Mesendoderm (in vitro differentiated cells): ENCODE measurements at regions not wholly inside any gene's neighbourhood (a gene's known extent, or its start where the extent isn't known, plus 50 kb on each side); places are given as distances from the start of the nearest gene placed in this dataset.

Experiments
- DNase-seq: peaks from one replicate; pipeline ENCODE4 v3.0.0; 2013
- H2AK5ac ChIP-seq: 2 replicates; pipeline ENCODE4 v1.6.1; 2013; ENCODE audit warnings: low read length, inconsistent platforms
- H2BK120ac ChIP-seq: 2 replicates; pipeline ENCODE4 v1.6.1; 2013; ENCODE audit warnings: low read depth, mild to moderate bottlenecking, low read length, moderate library complexity, mixed read lengths
- H2BK15ac ChIP-seq: replicated peaks from 2 replicates; pipeline ENCODE4 v1.6.1; 2013; ENCODE audit warnings: low read depth, mild to moderate bottlenecking, moderate library complexity
- H2BK5ac ChIP-seq: 2 replicates; pipeline ENCODE4 v1.6.1; 2013; ENCODE audit warnings: low read length, inconsistent platforms
- H3K18ac ChIP-seq: 2 replicates; pipeline ENCODE4 v1.6.1; 2013; ENCODE audit warnings: mild to moderate bottlenecking, low read length, mixed read lengths
- H3K23ac ChIP-seq: one replicate; pipeline ENCODE4 v1.6.1; 2013; ENCODE audit warnings: low read length
- H3K27ac ChIP-seq: 2 replicates; pipeline ENCODE4 v1.5.1; 2013; ENCODE audit warnings: low read depth, mild to moderate bottlenecking, inconsistent platforms, low read length, moderate library complexity
- H3K27me3 ChIP-seq: 2 replicates; pipeline ENCODE4 v1.6.1; 2013; ENCODE audit warnings: low read length, control low read depth, mild to moderate bottlenecking, inconsistent platforms; ENCODE audit not compliant: insufficient read depth, poor library complexity
- H3K36me3 ChIP-seq: 2 replicates; pipeline ENCODE4 v1.6.1; 2013; ENCODE audit warnings: low read length, inconsistent platforms; ENCODE audit not compliant: control insufficient read depth, insufficient read depth
- H3K4ac ChIP-seq: one replicate; pipeline ENCODE4 v1.6.1; 2013; ENCODE audit warnings: low read depth, mild to moderate bottlenecking, low read length, moderate library complexity
- H3K4me1 ChIP-seq: 2 replicates; pipeline ENCODE4 v1.6.1; 2013; ENCODE audit warnings: low read depth, low read length, inconsistent platforms; ENCODE audit not compliant: control insufficient read depth
- H3K4me2 ChIP-seq: 2 replicates; pipeline ENCODE4 v1.6.1; 2013; ENCODE audit warnings: low read length
- H3K4me3 ChIP-seq: 2 replicates; pipeline ENCODE4 v1.5.1; 2013; ENCODE audit warnings: mild to moderate bottlenecking, low read length
- H3K56ac ChIP-seq: one replicate; pipeline ENCODE4 v1.6.1; 2013; ENCODE audit warnings: low read length
- H3K79me1 ChIP-seq: 2 replicates; pipeline ENCODE4 v1.6.1; 2013; ENCODE audit warnings: low read length, inconsistent platforms
- H3K79me2 ChIP-seq: 2 replicates; pipeline ENCODE4 v1.6.1; 2013; ENCODE audit warnings: mild to moderate bottlenecking, low read length; ENCODE audit not compliant: control insufficient read depth, insufficient read depth
- H3K9ac ChIP-seq: 2 replicates; pipeline ENCODE4 v1.6.1; 2013; ENCODE audit warnings: low read length, inconsistent platforms
- H4K5ac ChIP-seq: one replicate; pipeline ENCODE4 v1.6.1; 2013; ENCODE audit warnings: low read length
- H4K8ac ChIP-seq: one replicate; pipeline ENCODE4 v1.6.1; 2013; ENCODE audit warnings: low read depth, mild to moderate bottlenecking, control low read depth, low read length, moderate library complexity
- WGBS: extraction: QIAGEN DNeasy Blood & Tissue Kit; methylation state at CpG from one replicate; pipeline ENCODE4 v1.1.7; 2013; ENCODE audit warnings: low lambda C conversion rate, missing lambda C conversion rate; ENCODE audit not compliant: insufficient coverage; ENCODE audit errors: extremely low coverage; 5-methylcytosine and 5-hydroxymethylcytosine counted together

DNA sequence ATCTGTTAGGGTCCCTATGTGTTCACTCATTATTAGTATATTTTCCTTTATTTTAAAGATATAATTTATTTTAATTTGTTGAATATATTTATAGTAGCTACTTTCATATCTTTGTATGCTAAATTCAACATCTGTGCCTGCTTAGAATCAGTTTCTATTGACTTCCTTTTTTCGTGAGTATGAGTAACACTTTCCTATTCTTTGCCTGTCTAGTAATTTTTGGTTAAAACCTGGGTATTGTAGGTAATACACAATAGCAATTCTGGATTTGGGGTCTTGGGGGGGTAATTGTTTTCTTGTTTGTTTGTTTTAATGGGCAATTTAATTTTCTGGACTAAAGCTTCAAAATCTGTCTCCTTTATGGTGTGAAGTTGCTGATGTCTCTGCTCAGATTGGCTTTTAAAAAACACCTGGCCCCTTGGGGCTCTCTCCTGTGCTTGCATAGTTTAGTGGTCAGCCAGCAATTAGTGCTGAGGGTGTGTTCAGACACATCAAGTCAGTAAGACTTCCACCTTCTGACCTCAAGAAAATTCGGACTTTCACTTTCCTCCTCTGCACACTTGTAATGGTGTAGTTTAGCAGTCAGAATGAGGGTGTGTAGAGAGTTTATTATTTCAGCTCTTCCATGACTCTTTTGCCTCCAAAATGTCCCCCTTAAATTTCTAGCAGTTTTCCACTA lies 124.4 kb upstream of the MAP1B start:
- H3K4ac ChIP-seq: no peak overlapping the region
- no peak overlapping the region for H3K18ac ChIP-seq
- no peak overlapping the region for H3K4me3 ChIP-seq
- H2BK15ac ChIP-seq: no peak overlapping the region
- no peak overlapping the region for H2AK5ac ChIP-seq
- WGBS: no CpG with 5 or more reads among the region's 2 CpGs
- H3K27me3 ChIP-seq: no peaks in the 10 kb centered on the region
- H2BK120ac ChIP-seq: no peak overlapping the region
- no peaks in the 10 kb centered on the region for H3K79me1 ChIP-seq
- no peak overlapping the region for H3K4me2 ChIP-seq
- no peaks in the 10 kb centered on the region for H3K4me1 ChIP-seq
- H3K27ac ChIP-seq: no peak overlapping the region
- DNase-seq: no peak
- no peak overlapping the region for H3K9ac ChIP-seq
- H3K56ac ChIP-seq: no peak overlapping the region
- no peak overlapping the region for H4K5ac ChIP-seq
- no peak overlapping the region for H2BK5ac ChIP-seq
- H3K79me2 ChIP-seq: no peaks in the 10 kb centered on the region
- no peak overlapping the region for H3K23ac ChIP-seq
- H3K36me3 ChIP-seq: no peaks in the 10 kb centered on the region
- H4K8ac ChIP-seq: no peak overlapping the region

DNA sequence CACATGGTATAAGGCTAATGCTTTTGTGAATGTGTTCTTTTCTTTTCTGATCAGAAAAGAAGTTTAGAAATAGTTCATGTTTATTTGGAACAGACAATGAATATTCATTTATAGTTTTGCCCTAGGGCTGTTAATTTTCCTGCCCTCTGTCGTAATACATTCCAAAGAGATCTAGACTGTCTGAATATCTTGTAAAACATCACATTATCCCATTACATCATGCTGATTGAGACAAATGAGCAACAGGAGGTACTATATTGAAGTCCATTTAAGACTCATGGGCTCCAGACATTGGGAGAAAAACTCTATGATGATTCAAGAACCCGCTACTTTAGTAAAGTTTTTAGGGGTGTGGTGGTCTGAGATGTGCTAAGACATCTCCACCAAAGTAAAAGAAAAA lies 121.2 kb upstream of the MAP1B start:
- Histone ChIP-seq H3K4me3 (no peak overlapping the region), H3K4ac (no peak overlapping the region), H3K4me1 (no peaks in the 10 kb centered on the region), H3K18ac (no peak overlapping the region), H3K4me2 (no peak overlapping the region), H3K27me3 (no peaks in the 10 kb centered on the region), H3K27ac (no peak overlapping the region), H4K5ac (no peak overlapping the region), H3K23ac (no peak overlapping the region), H3K79me2 (no peaks in the 10 kb centered on the region), H2BK5ac (no peak overlapping the region), H2BK120ac (no peak overlapping the region), H3K56ac (no peak overlapping the region), H4K8ac (no peak overlapping the region), H3K9ac (no peak overlapping the region), H2AK5ac (no peak overlapping the region), H3K36me3 (no peaks in the 10 kb centered on the region), H2BK15ac (no peak overlapping the region), H3K79me1 (no peaks in the 10 kb centered on the region)
- WGBS: no CpG with 5 or more reads among the region's 2 CpGs
- no peak for DNase-seq

DNA sequence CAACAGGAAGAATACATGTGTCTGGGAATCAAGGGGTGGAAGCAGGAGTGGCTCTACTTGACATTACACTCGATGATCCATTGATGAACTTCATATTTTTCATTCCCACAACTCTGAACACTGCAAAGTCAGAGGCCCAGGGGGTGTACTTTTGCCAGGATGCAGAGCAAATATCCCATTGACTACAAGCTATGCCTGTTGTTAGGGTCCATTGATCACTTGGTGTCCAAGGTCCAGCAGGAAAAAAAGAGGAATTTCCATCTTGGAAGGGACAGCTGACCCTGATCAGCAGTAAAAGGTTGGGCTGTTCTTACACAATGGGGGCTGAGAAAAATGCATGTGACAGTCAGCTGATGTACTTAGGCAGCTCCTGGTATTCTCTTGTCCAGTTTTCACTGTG lies 118.5 kb upstream of the MAP1B start:
- Histone ChIP-seq H4K8ac (no peak overlapping the region), H2AK5ac (no peak overlapping the region), H3K4ac (no peak overlapping the region), H2BK15ac (no peak overlapping the region), H2BK120ac (no peak overlapping the region), H3K27me3 (no peaks in the 10 kb centered on the region), H3K4me1 (no peaks in the 10 kb centered on the region), H3K23ac (no peak overlapping the region), H3K79me2 (no peaks in the 10 kb centered on the region), H3K79me1 (no peaks in the 10 kb centered on the region), H2BK5ac (no peak overlapping the region), H3K4me2 (no peak overlapping the region), H3K4me3 (no peak overlapping the region), H3K18ac (no peak overlapping the region), H3K36me3 (no peaks in the 10 kb centered on the region), H4K5ac (no peak overlapping the region), H3K27ac (no peak overlapping the region), H3K56ac (no peak overlapping the region), H3K9ac (no peak overlapping the region)
- DNase-seq: no peak
- no CpG with 5 or more reads among the region's 1 CpG for WGBS

DNA sequence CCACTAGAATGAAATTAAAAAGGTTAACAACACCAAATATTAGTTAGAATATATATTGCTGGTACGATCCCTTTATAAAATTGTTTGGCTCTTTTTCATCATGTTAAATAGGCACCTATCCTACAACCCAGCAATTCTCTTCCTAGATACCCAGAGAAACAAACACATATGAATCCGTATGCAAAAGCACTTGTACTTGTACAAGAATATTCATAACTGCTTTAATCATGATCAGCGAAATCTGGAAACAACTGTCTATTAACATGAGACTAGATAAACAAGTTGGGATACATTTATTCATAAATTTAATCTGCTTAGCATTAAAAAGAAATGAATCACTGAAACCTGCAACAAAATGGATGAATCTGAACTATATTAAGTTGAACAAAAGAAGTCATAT lies 113.7 kb upstream of the MAP1B start:
- Histone ChIP-seq H3K4me3 (no peak overlapping the region), H4K5ac (no peak overlapping the region), H3K56ac (no peak overlapping the region), H3K18ac (no peak overlapping the region), H3K79me1 (no peaks in the 10 kb centered on the region), H3K9ac (no peak overlapping the region), H3K4me1 (no peaks in the 10 kb centered on the region), H3K79me2 (no peaks in the 10 kb centered on the region), H2BK15ac (no peak overlapping the region), H3K23ac (no peak overlapping the region), H2BK5ac (no peak overlapping the region), H2AK5ac (no peak overlapping the region), H3K4me2 (no peak overlapping the region), H4K8ac (no peak overlapping the region), H3K27ac (no peak overlapping the region), H3K27me3 (no peaks in the 10 kb centered on the region), H3K4ac (no peak overlapping the region), H2BK120ac (no peak overlapping the region), H3K36me3 (no peaks in the 10 kb centered on the region)
- no peak for DNase-seq
- WGBS: no CpG with 5 or more reads among the region's 3 CpGs

DNA sequence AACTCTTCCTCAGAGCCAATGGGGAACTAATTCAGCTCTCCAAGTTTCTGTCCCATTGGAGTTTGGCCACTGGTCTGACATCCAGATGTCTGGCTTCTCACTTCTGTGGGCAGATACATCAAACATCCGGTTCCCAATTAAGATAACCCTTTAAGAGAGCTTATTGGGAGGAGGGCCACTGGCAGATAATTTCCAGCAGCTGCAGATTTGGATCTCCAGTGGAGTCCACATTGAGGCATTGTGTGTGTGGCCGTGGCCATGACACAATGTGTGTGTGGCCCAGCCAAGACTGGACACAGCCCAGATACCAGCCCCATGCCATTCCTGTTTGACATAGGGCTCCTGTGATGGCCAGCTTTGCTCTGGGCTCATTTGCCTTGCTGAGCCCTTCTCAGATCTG lies 110.5 kb upstream of the MAP1B start:
- H3K18ac ChIP-seq: no peak overlapping the region
- no peaks in the 10 kb centered on the region for H3K79me1 ChIP-seq
- H3K27ac ChIP-seq: no peak overlapping the region
- peak; percentile 10 for DNase-seq
- no peak overlapping the region for H3K4ac ChIP-seq
- no peaks in the 10 kb centered on the region for H3K79me2 ChIP-seq
- no peak overlapping the region for H2BK15ac ChIP-seq
- no peaks in the 10 kb centered on the region for H3K36me3 ChIP-seq
- no peak overlapping the region for H2BK5ac ChIP-seq
- no peak overlapping the region for H4K5ac ChIP-seq
- H2BK120ac ChIP-seq: no peak overlapping the region
- no peak overlapping the region for H3K23ac ChIP-seq
- H3K56ac ChIP-seq: no peak overlapping the region
- no peak overlapping the region for H4K8ac ChIP-seq
- no peak overlapping the region for H2AK5ac ChIP-seq
- H3K4me1 ChIP-seq: no peaks in the 10 kb centered on the region
- WGBS: no CpG with 5 or more reads among the region's 2 CpGs
- H3K4me3 ChIP-seq: no peak overlapping the region
- no peak overlapping the region for H3K9ac ChIP-seq
- no peak overlapping the region for H3K4me2 ChIP-seq
- H3K27me3 ChIP-seq: no peaks in the 10 kb centered on the region

DNA sequence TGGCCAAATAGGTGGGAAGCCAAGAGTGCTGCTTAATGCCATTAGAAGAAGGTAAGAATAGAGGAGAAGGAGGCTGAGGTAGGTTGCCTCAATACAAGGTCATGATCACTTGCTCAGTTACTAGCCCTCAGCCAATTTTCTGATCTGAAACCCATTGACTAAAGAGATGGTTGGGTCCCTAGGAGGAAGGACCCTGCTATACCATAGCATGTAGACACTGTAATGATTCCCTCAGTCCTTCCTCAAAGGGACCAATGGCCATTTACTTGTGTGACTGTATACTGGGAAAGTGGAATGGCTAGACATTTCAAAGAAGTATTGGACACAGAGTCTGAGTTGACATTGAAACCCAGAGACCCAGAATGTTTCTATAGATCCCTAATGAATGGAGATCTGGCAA lies 108.5 kb upstream of the MAP1B start:
- no peak overlapping the region for H2BK5ac ChIP-seq
- no peaks in the 10 kb centered on the region for H3K79me2 ChIP-seq
- H2BK120ac ChIP-seq: no peak overlapping the region
- H3K36me3 ChIP-seq: no peaks in the 10 kb centered on the region
- no peaks in the 10 kb centered on the region for H3K4me1 ChIP-seq
- no peak overlapping the region for H3K4me2 ChIP-seq
- H2BK15ac ChIP-seq: no peak overlapping the region
- H3K27me3 ChIP-seq: no peaks in the 10 kb centered on the region
- H4K5ac ChIP-seq: no peak overlapping the region
- no peaks in the 10 kb centered on the region for H3K79me1 ChIP-seq
- H3K18ac ChIP-seq: no peak overlapping the region
- no peak overlapping the region for H3K4ac ChIP-seq
- no peak overlapping the region for H4K8ac ChIP-seq
- no peak overlapping the region for H3K9ac ChIP-seq
- H3K56ac ChIP-seq: no peak overlapping the region
- H2AK5ac ChIP-seq: no peak overlapping the region
- no peak for DNase-seq
- no peak overlapping the region for H3K23ac ChIP-seq
- no peak overlapping the region for H3K4me3 ChIP-seq
- no peak overlapping the region for H3K27ac ChIP-seq
